ENCODE measurements at regions not wholly inside any gene's neighbourhood (a gene's known extent, or its start where the extent isn't known, plus 50 kb on each side); places are given as distances from the start of the nearest gene placed in this dataset.

- DNase-seq, result no peak
- Histone ChIP-seq H3K4me1 (no peaks in the 10 kb centered on the region), H3K9me3 (no peaks in the 10 kb centered on the region), H3K27ac (no peak overlapping the region), H3K36me3 (ENCODE audit: low read depth, missing control alignments) (no peaks in the 10 kb centered on the region), H3K4me3 (no peak overlapping the region), H3K27me3 (no peaks in the 10 kb centered on the region)
- WGBS, 2 donors, result 60 to 76% methylated on average over 2 of the region's 2 CpGs
- TF ChIP-seq POLR2A (IDR thresholded peaks at IDR 0.05), result no peak
- TF ChIP-seq CTCF (IDR thresholded peaks at IDR 0.05), result no peak
- intact Hi-C loops (cut with DNase I; ENCODE audit: low total_unique reads), result no loop called here
Measured at GRCh38 chr4:175539498-175539897, 272.6 kb downstream of the GPM6A start.

GRCh38 chr4:175540151-175540550 lies 271.9 kb downstream of the GPM6A start:
- no peak overlapping the region for H3K27ac ChIP-seq
- no peaks in the 10 kb centered on the region for H3K27me3 ChIP-seq
- DNase-seq, result no peak
- TF ChIP-seq CTCF (IDR thresholded peaks at IDR 0.05) (no peak), POLR2A (IDR thresholded peaks at IDR 0.05) (no peak)
- no peaks in the 10 kb centered on the region for H3K9me3 ChIP-seq
- no peaks in the 10 kb centered on the region for H3K4me1 ChIP-seq
- intact Hi-C loops (cut with DNase I; ENCODE audit: low total_unique reads), result no loop called here
- H3K36me3 ChIP-seq (ENCODE audit: low read depth, missing control alignments), result no peaks in the 10 kb centered on the region
- no peak overlapping the region for H3K4me3 ChIP-seq
- WGBS, 2 donors, result 91 to 92% methylated on average over 1 of the region's 1 CpG

GRCh38 chr4:175540732-175541131 lies 271.3 kb downstream of the GPM6A start:
- no peak for DNase-seq

GRCh38 chr4:175542786-175543185 lies 269.3 kb downstream of the GPM6A start:
- TF ChIP-seq POLR2A (IDR thresholded peaks at IDR 0.05) (no peak), CTCF (IDR thresholded peaks at IDR 0.05) (no peak)
- Histone ChIP-seq H3K36me3 (ENCODE audit: low read depth, missing control alignments) (no peaks in the 10 kb centered on the region), H3K27me3 (no peaks in the 10 kb centered on the region), H3K9me3 (no peaks in the 10 kb centered on the region), H3K27ac (no peak overlapping the region), H3K4me1 (no peaks in the 10 kb centered on the region), H3K4me3 (no peak overlapping the region)
- 77 to 82% methylated on average over 1 of the region's 1 CpG for WGBS, 2 donors
- intact Hi-C loops (cut with DNase I; ENCODE audit: low total_unique reads), result no loop called here
- DNase-seq, result no peak

More at GRCh38 chr4:175540732-175541131, 271.3 kb downstream of the GPM6A start:
- Histone ChIP-seq H3K36me3 (ENCODE audit: low read depth, missing control alignments) (no peaks in the 10 kb centered on the region), H3K4me1 (no peaks in the 10 kb centered on the region), H3K9me3 (no peaks in the 10 kb centered on the region), H3K27ac (no peak overlapping the region), H3K27me3 (no peaks in the 10 kb centered on the region), H3K4me3 (no peak overlapping the region)
- 89 to 97% methylated on average over 7 of the region's 7 CpGs for WGBS, 2 donors
- no peak for TF ChIP-seq POLR2A (IDR thresholded peaks at IDR 0.05)
- no peak for TF ChIP-seq CTCF (IDR thresholded peaks at IDR 0.05)
- intact Hi-C loops (cut with DNase I; ENCODE audit: low total_unique reads), result no loop called here

GRCh38 chr4:175559126-175559525 lies 252.9 kb downstream of the GPM6A start:
- Histone ChIP-seq H3K9me3 (no peaks in the 10 kb centered on the region), H3K36me3 (ENCODE audit: low read depth, missing control alignments) (no peaks in the 10 kb centered on the region), H3K27ac (no peak overlapping the region), H3K27me3 (no peaks in the 10 kb centered on the region), H3K4me3 (no peak overlapping the region), H3K4me1 (no peaks in the 10 kb centered on the region)
- 27 to 51% methylated on average over 6 of the region's 6 CpGs for WGBS, 2 donors
- no peak for DNase-seq
- intact Hi-C loops (cut with DNase I; ENCODE audit: low total_unique reads), result no loop called here
- TF ChIP-seq CTCF (IDR thresholded peaks at IDR 0.05) (no peak), POLR2A (IDR thresholded peaks at IDR 0.05) (no peak)

Data from testis (tissue), 2 donors.